Common myeloid progenitor, CD34-positive (primary cell): ENCODE measurements at regions not wholly inside any gene's neighbourhood (a gene's known extent, or its start where the extent isn't known, plus 50 kb on each side); places are given as distances from the start of the nearest gene placed in this dataset.
A peak's percentile ranks its signal among the peaks of the same experiment; 100 is the strongest.
"Not testable (repeated sequence)": the region's sequence is repeated elsewhere in the genome, so short reads cannot be mapped to it uniquely, and the experiment has no call there.

Source experiments
- CTCF ChIA-PET: fragments of 350-600 bp; sonication (Branson Sonifier 250); formaldehyde crosslinking; loops from one replicate; lab custom pipeline; 2021; ENCODE audit warnings: antibody characterized with exemption; lab: Charles Lee
- POLR2A ChIA-PET: fragments of 350-600 bp; sonication (Branson Sonifier 250); formaldehyde crosslinking; loops from one replicate; lab custom pipeline; 2021; ENCODE audit warnings: antibody characterized with exemption; lab: Charles Lee
- DNase-seq, 3 donors: peaks; one replicate each; pipeline versions ENCODE4 v3.0.0 to v3.0.0-alpha.2; 2013
- H3K27ac ChIP-seq, 2 experiments: 1 replicate in 1 of 2; 2 replicates in 1 of 2; pipeline ENCODE4 v1.7.0; 2013; ENCODE audit warnings: inconsistent platforms in 2 of 2, low read length in 2 of 2, mild to moderate bottlenecking in 2 of 2, low read depth in 1 of 2, moderate library complexity in 1 of 2; ENCODE audit not compliant: severe bottlenecking in 2 of 2, insufficient read depth in 1 of 2, poor library complexity in 1 of 2
- H3K27me3 ChIP-seq, 5 experiments: replicated peaks in 2 of 5; 1 replicate in 3 of 5; 2 replicates in 2 of 5; pipeline versions ENCODE4 v1.6.1 to v1.7.0; 2013; ENCODE audit warnings: low read length in 4 of 5, mild to moderate bottlenecking in 2 of 5, moderate library complexity in 2 of 5, inconsistent platforms in 1 of 5; ENCODE audit not compliant: insufficient read depth in 5 of 5, control insufficient read depth in 4 of 5
- H3K36me3 ChIP-seq, 4 experiments: 1 replicate in 2 of 4; 2 replicates in 2 of 4; pipeline versions ENCODE4 v1.6.1 to v1.7.0; 2013; ENCODE audit warnings: low read length in 3 of 4, control low read depth in 1 of 4, mild to moderate bottlenecking in 1 of 4; ENCODE audit not compliant: control insufficient read depth in 4 of 4, insufficient read depth in 4 of 4
- H3K4me1 ChIP-seq, 4 experiments: 1 replicate in 3 of 4; 2 replicates in 1 of 4; pipeline versions ENCODE4 v1.6.1 to v1.7.1; 2013; ENCODE audit warnings: low read length in 3 of 4, mild to moderate bottlenecking in 3 of 4, control low read depth in 1 of 4, inconsistent platforms in 1 of 4, moderate library complexity in 1 of 4; ENCODE audit not compliant: control insufficient read depth in 4 of 4, insufficient read depth in 4 of 4; ENCODE audit errors: control extremely low read depth in 1 of 4
- H3K4me3 ChIP-seq, 7 experiments: 1 replicate in 4 of 7; 2 replicates in 3 of 7; pipeline versions ENCODE4 v1.5.1 to v1.7.0; 2013; ENCODE audit warnings: mild to moderate bottlenecking in 7 of 7, low read length in 6 of 7, moderate library complexity in 6 of 7, inconsistent platforms in 2 of 7, low read depth in 2 of 7, control low read depth in 1 of 7; ENCODE audit not compliant: insufficient read depth in 4 of 7, control insufficient read depth in 1 of 7; ENCODE audit errors: extremely low read depth in 1 of 7
- H3K9me3 ChIP-seq, 5 experiments: 1 replicate in 4 of 5; 2 replicates in 1 of 5; pipeline versions ENCODE4 v1.6.1 to v1.7.1; 2013; ENCODE audit warnings: low read length in 4 of 5, mild to moderate bottlenecking in 2 of 5, inconsistent platforms in 1 of 5, low read depth in 1 of 5, moderate library complexity in 1 of 5; ENCODE audit not compliant: control insufficient read depth in 4 of 5, insufficient read depth in 2 of 5; ENCODE audit errors: control extremely low read depth in 1 of 5
- WGBS: methylation state at CpG from one replicate; pipeline ENCODE4 v1.1.5; 2013; ENCODE audit not compliant: insufficient coverage; 5-methylcytosine and 5-hydroxymethylcytosine counted together

DNA sequence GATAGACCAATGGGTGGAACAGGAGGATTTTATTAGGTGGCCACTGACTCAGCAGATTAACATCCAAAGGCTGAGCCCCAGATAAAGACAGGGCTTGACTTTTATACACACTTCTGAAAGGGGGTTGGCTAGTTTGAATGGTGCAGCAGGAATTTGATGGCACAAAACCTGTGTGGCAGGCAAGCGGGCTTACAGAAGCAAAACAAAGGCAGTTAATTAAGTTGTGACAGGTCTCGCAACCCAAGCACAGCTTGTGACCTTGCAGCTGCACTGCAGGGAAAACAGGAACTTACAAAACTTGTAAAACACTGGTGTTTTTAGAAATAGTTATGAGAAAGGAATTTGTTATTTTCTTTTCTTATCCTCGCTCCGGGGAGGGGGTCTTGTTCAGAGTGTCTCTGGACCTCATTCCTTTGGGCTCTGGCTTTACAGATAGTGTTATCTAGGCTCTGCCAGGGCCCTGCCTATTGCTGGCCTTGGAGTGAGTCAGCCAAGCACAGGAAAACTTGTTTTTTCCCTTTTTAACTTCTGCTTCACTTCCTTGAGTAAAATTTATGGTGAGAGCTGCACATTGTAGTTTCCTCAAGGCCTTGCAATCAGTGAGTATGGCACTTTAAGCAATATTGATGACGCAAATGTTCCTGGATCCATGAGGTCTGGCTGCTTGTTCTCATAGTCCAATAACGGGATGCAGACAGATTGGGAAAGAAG, 457.1 kb downstream of the TGIF2LY start:
- WGBS = no CpG with 5 or more reads among the region's 6 CpGs
- CTCF ChIA-PET, H3K9me3 ChIP-seq, POLR2A ChIA-PET, H3K4me1 ChIP-seq, H3K27ac ChIP-seq, H3K27me3 ChIP-seq, H3K36me3 ChIP-seq: not testable (repeated sequence)
- DNase-seq = peak in 1 of 3 donors; percentile 74
- H3K4me3 ChIP-seq = peak overlapping the region in 1 of 7 experiments; percentile 64
